K562 (cell line): ENCODE measurements at regions not wholly inside any gene's neighbourhood (a gene's known extent, or its start where the extent isn't known, plus 50 kb on each side); places are given as distances from the start of the nearest gene placed in this dataset.
A peak's percentile ranks its signal among the peaks of the same experiment; 100 is the strongest.
"Not testable (repeated sequence)": the region's sequence is repeated elsewhere in the genome, so short reads cannot be mapped to it uniquely, and the experiment has no call there.

Experiments used
- CTCF ChIP-seq, 3 experiments: IDR thresholded peaks in 2 of 3; conservative IDR thresholded peaks in 1 of 3; 2 replicates each; pipeline ENCODE4 v1.5.1; 2011 to 2012; ENCODE audit warnings: low read length in 3 of 3, mild to moderate bottlenecking in 3 of 3, control low read depth in 2 of 3, improper control_type of control experiment in 1 of 3, inconsistent platforms in 1 of 3, low read depth in 1 of 3, mixed read lengths in 1 of 3, moderate library complexity in 1 of 3; ENCODE audit not compliant: insufficient read depth in 2 of 3
- ELF1 ChIP-seq: fragments of 200-800 bp; sonication (Bioruptor generic); IDR thresholded peaks from 2 replicates; pipeline ENCODE4 v1.6.1; 2016; ENCODE audit warnings: missing genetic modification characterization, missing compliant biosample characterization
- HDAC6 ChIP-seq: IDR thresholded peaks from 2 replicates; pipeline ENCODE4 v1.6.1; 2012; ENCODE audit warnings: low read depth, mild to moderate bottlenecking, control low read depth, inconsistent platforms, low read length, moderate library complexity
- HNRNPK ChIP-seq: fragments of 200-400 bp; formaldehyde crosslinking; IDR thresholded peaks from one replicate; pipeline ENCODE4 v1.6.1; 2018; ENCODE audit warnings: mild to moderate bottlenecking, low read depth, low read length; ENCODE audit not compliant: poor library complexity, severe bottlenecking
- ID3 ChIP-seq, 2 experiments: fragments of 250-450 bp in 1 of 2; fragments of 450-650 bp in 1 of 2; sonication (Bioruptor Pico) in 1 of 2; IDR thresholded peaks; 2 replicates each; pipeline versions ENCODE4 v1.6.1 to v1.8.0; 2016 to 2021; ENCODE audit warnings: mild to moderate bottlenecking in 2 of 2, moderate library complexity in 2 of 2, missing compliant biosample characterization in 1 of 2, missing genetic modification characterization in 1 of 2
- MAZ ChIP-seq, 2 experiments: fragments of 450-650 bp in 1 of 2; sonication (generic) in 1 of 2; formaldehyde crosslinking; IDR thresholded peaks in 1 of 2; conservative IDR thresholded peaks in 1 of 2; 2 replicates each; pipeline versions ENCODE4 v1.4.0 to v1.5.0; 2020; ENCODE audit warnings: mild to moderate bottlenecking in 1 of 2, missing genetic modification reagents in 1 of 2
- NR3C1 ChIP-seq: sonication (generic); formaldehyde crosslinking; IDR thresholded peaks from 2 replicates; pipeline ENCODE4 v1.8.1; 2022; ENCODE audit warnings: missing genetic modification reagents
- POLR2AphosphoS5 ChIP-seq: IDR thresholded peaks from 2 replicates; pipeline ENCODE4 v1.6.1; 2011; ENCODE audit warnings: mild to moderate bottlenecking, low read depth, low read length, moderate library complexity; ENCODE audit not compliant: control insufficient read depth, insufficient read depth
- RB1 ChIP-seq: fragments of 450-650 bp; IDR thresholded peaks from 2 replicates; pipeline ENCODE4 v1.6.1; 2017; ENCODE audit warnings: low read depth, mild to moderate bottlenecking
- REST ChIP-seq, 2 experiments: fragments of 450-650 bp; formaldehyde crosslinking in 1 of 2; IDR thresholded peaks; 2 replicates each; pipeline versions ENCODE4 v1.4.0 to v1.6.1; 2014 to 2020; ENCODE audit warnings: mild to moderate bottlenecking in 2 of 2, borderline replicate concordance in 1 of 2, low read depth in 1 of 2
- SAP30 ChIP-seq: fragments of 200-600 bp; sonication (generic); IDR thresholded peaks from 2 replicates; pipeline ENCODE4 v1.6.1; 2012; ENCODE audit warnings: borderline replicate concordance, low read depth, mild to moderate bottlenecking, moderate library complexity, low read length, control low read depth, inconsistent platforms; ENCODE audit not compliant: insufficient read depth, poor library complexity, severe bottlenecking
- SRF ChIP-seq, 2 experiments: fragments of 250-450, 450-650 bp in 1 of 2; sonication (Bioruptor Pico) in 1 of 2; sonication (generic) in 1 of 2; formaldehyde crosslinking; IDR thresholded peaks; 2 replicates each; pipeline versions ENCODE4 v1.5.0 to v1.5.1; 2020 to 2022; ENCODE audit warnings: mild to moderate bottlenecking in 1 of 2, missing genetic modification reagents in 1 of 2
- ZBTB33 ChIP-seq: sonication (generic); formaldehyde crosslinking; IDR thresholded peaks from 2 replicates; pipeline ENCODE4 v1.8.1; 2023; ENCODE audit warnings: mild to moderate bottlenecking, missing genetic modification reagents
- ZNF232 ChIP-seq: sonication (generic); formaldehyde crosslinking; IDR thresholded peaks from 2 replicates; pipeline ENCODE4 v1.8.0; 2022; ENCODE audit warnings: mild to moderate bottlenecking, missing genetic modification reagents

- not testable (repeated sequence) for TF ChIP-seq POLR2AphosphoS5; RB1; ELF1 (tag); HDAC6; CTCF (IDR thresholded peaks at IDR 0.05 in 2 of 3, conservative IDR thresholded peaks at IDR 0.05 in 1 of 3; ENCODE audit: insufficient read depth in 2 of 3, low read depth in 1 of 3, low read length in 3 of 3); NR3C1 (CRISPR knock-in tag); REST (IDR thresholded peaks at IDR 0.05; ENCODE audit: borderline replicate concordance); REST (CRISPR knock-in tag; IDR thresholded peaks at IDR 0.05; ENCODE audit: low read depth); MAZ (CRISPR knock-in tag; conservative IDR thresholded peaks at IDR 0.05 in 1 of 2, IDR thresholded peaks at IDR 0.05 in 1 of 2); HNRNPK; ZBTB33 (CRISPR knock-in tag); SAP30; SRF (CRISPR knock-in tag; IDR thresholded peaks at IDR 0.05); ZNF232 (CRISPR knock-in tag)
- TF ChIP-seq ID3 (CRISPR knock-in tag; IDR thresholded peaks at IDR 0.05) (peak; percentile 68; the same call in 1 of the 2 replicates), ID3 (tag; IDR thresholded peaks at IDR 0.05) (peak; percentile 41; the same call in 1 of the 2 replicates)
Observed at GRCh38 chr2:235443580-235443979, 50.3 kb upstream of the AGAP1 start.
